K562 (cell line): ENCODE measurements at regions not wholly inside any gene's neighbourhood (a gene's known extent, or its start where the extent isn't known, plus 50 kb on each side); places are given as distances from the start of the nearest gene placed in this dataset.

Experiments
- ATAC-seq: fragments of 200-7000 bp; cut with Tn5 transposase; 3 replicates; pipeline ENCODE4 v1.9.1; 2020; ENCODE audit warnings: moderate library complexity
- BruUV-seq: library from RNA; stranded (reverse); fragments of 400-500 nt; replicated peaks from 2 replicates; lab custom pipeline; 2021; lab: Mats Ljungman, UMichigan
- CTCF ChIA-PET: fragments of 300-600 bp; formaldehyde crosslinking; extraction: SDS; loops from one replicate; lab custom pipeline; 2021; ENCODE audit warnings: low intra/inter-chr PET ratio; lab: Yijun Ruan, JAX
- POLR2A ChIA-PET: fragments of 300-600, 350-650 bp; sonication (Branson Sonifier 250); formaldehyde crosslinking; extraction: SDS; loops from one replicate; lab custom pipeline; 2021; ENCODE audit warnings: antibody characterized with exemption, inconsistent platforms; lab: Yijun Ruan, JAX
- DNase-seq, 4 experiments: peaks; one replicate each; pipeline versions ENCODE4 v3.0.0 to v3.0.0-alpha.2; 2011 to 2018; ENCODE audit warnings: low spot score in 3 of 4, mixed read lengths in 3 of 4; ENCODE audit errors: extremely low read depth in 1 of 4
- FAIRE-seq: peaks from 2 replicates; lab custom pipeline; 2011; peaks lifted over from hg19 to GRCh38; lab: Jason Lieb, UNC
- H2AFZ ChIP-seq: 2 replicates; pipeline ENCODE4 v1.6.0; 2011; ENCODE audit warnings: low read depth, low read length, control low read depth, inconsistent platforms
- H3K27ac ChIP-seq: fragments of 200-600 bp; 3 replicates; pipeline ENCODE4 v1.8.0; 2011; ENCODE audit warnings: low read depth, mild to moderate bottlenecking, control low read depth, inconsistent platforms, low read length, moderate library complexity, mixed read lengths; ENCODE audit errors: extremely low read depth
- H3K27me3 ChIP-seq, 2 experiments: fragments of 300-600 bp in 1 of 2; 2 replicates in 1 of 2; 3 replicates in 1 of 2; pipeline versions ENCODE4 v1.6.0 to v1.8.0; 2011; ENCODE audit warnings: inconsistent platforms in 2 of 2, low read length in 2 of 2, mild to moderate bottlenecking in 1 of 2, mixed read lengths in 1 of 2, moderate library complexity in 1 of 2; ENCODE audit not compliant: control insufficient read depth in 2 of 2, insufficient read depth in 2 of 2
- H3K36me3 ChIP-seq: fragments of 300-600 bp; 3 replicates; pipeline ENCODE4 v1.8.0; 2011; ENCODE audit warnings: mild to moderate bottlenecking, low read length, inconsistent platforms; ENCODE audit not compliant: control insufficient read depth, insufficient read depth
- H3K4me1 ChIP-seq, 2 experiments: fragments of 200-600 bp in 1 of 2; replicated peaks in 1 of 2; 2 replicates in 1 of 2; 3 replicates in 1 of 2; pipeline versions ENCODE4 v1.5.1 to v1.8.0; 2011; ENCODE audit warnings: inconsistent platforms in 2 of 2, low read length in 2 of 2, mild to moderate bottlenecking in 1 of 2, mixed read lengths in 1 of 2, moderate library complexity in 1 of 2; ENCODE audit not compliant: control insufficient read depth in 2 of 2, insufficient read depth in 2 of 2
- H3K4me2 ChIP-seq: 2 replicates; pipeline ENCODE4 v1.6.1; 2011; ENCODE audit warnings: low read length, control low read depth, inconsistent platforms, mixed read lengths; ENCODE audit not compliant: insufficient read depth
- H3K4me3 ChIP-seq: fragments of 200-600 bp; sonication (generic), shearing (Covaris generic); 2 replicates; pipeline ENCODE4 v1.5.1; 2016; ENCODE audit warnings: control low read depth, inconsistent platforms
- H3K79me2 ChIP-seq: fragments of 200-600 bp; 3 replicates; pipeline ENCODE4 v1.8.0; 2011; ENCODE audit warnings: low read length, inconsistent platforms; ENCODE audit not compliant: control insufficient read depth, insufficient read depth
- H3K9ac ChIP-seq, 2 experiments: 2 replicates each; pipeline versions ENCODE4 v1.6.0 to v1.6.1; 2011; ENCODE audit warnings: low read depth in 2 of 2, low read length in 2 of 2, control low read depth in 1 of 2, inconsistent platforms in 1 of 2, mild to moderate bottlenecking in 1 of 2, mixed read lengths in 1 of 2; ENCODE audit not compliant: insufficient read depth in 1 of 2
- H3K9me1 ChIP-seq: one replicate; pipeline ENCODE4 v1.6.0; 2011; ENCODE audit warnings: inconsistent platforms, mild to moderate bottlenecking, low read length, moderate library complexity; ENCODE audit not compliant: control insufficient read depth, insufficient read depth
- H3K9me3 ChIP-seq: replicated peaks from 2 replicates; pipeline ENCODE4 v1.5.1; 2011; ENCODE audit warnings: low read depth, low read length, inconsistent platforms; ENCODE audit not compliant: control insufficient read depth, insufficient read depth
- H4K20me1 ChIP-seq: replicated peaks from 2 replicates; pipeline ENCODE4 v1.6.1; 2011; ENCODE audit warnings: low read length, inconsistent platforms, mixed read lengths; ENCODE audit not compliant: control insufficient read depth, insufficient read depth
- CBX1 ChIP-seq: sonication (generic); IDR thresholded peaks from 2 replicates; pipeline ENCODE4 v1.6.1; 2016; ENCODE audit warnings: antibody characterized with exemption, low read depth, mild to moderate bottlenecking
- FOXK2 ChIP-seq, 2 experiments: fragments of 450-650 bp; IDR thresholded peaks in 1 of 2; conservative IDR thresholded peaks in 1 of 2; 2 replicates each; pipeline ENCODE4 v1.6.1; 2016; ENCODE audit warnings: low read depth in 2 of 2, mild to moderate bottlenecking in 1 of 2
- FOXM1 ChIP-seq, 2 experiments: fragments of 450-650 bp in 1 of 2; sonication (generic) in 1 of 2; formaldehyde crosslinking in 1 of 2; IDR thresholded peaks; 2 replicates each; pipeline versions ENCODE4 v1.6.1 to v1.9.0; 2017 to 2022; ENCODE audit warnings: low read depth in 2 of 2, mild to moderate bottlenecking in 2 of 2, missing genetic modification reagents in 1 of 2, moderate library complexity in 1 of 2
- HSF4 ChIP-seq: fragments of 250-450 bp; sonication (Bioruptor Pico); IDR thresholded peaks from 2 replicates; pipeline ENCODE4 v2.1.2; 2022; ENCODE audit warnings: mild to moderate bottlenecking, moderate library complexity, borderline replicate concordance
- RBFOX2 ChIP-seq: fragments of 200-400 bp; formaldehyde crosslinking; IDR thresholded peaks from 2 replicates; pipeline ENCODE4 v1.6.1; 2017; ENCODE audit warnings: low read depth, mild to moderate bottlenecking, low read length, moderate library complexity
- XRCC5 ChIP-seq: fragments of 200-400 bp; formaldehyde crosslinking; IDR thresholded peaks from 2 replicates; pipeline ENCODE4 v1.6.1; 2017; ENCODE audit warnings: low read depth, mild to moderate bottlenecking, low read length
- WGBS: fragments of 100-300 bp; shearing (Covaris generic); methylation state at CpG from one replicate; pipeline ENCODE4 v1.1.6; 2016; ENCODE audit warnings: low coverage, mixed read lengths; ENCODE audit not compliant: insufficient coverage; ENCODE audit errors: missing lambda C conversion rate; 5-methylcytosine and 5-hydroxymethylcytosine counted together
- in situ Hi-C: fragments of 300-500 bp; cut with MboI; formaldehyde crosslinking; loops from 4 replicates; pipeline ENCODE4 v1.15.0; 2018; ENCODE audit warnings: inconsistent platforms, mixed read lengths
- intact Hi-C: fragments of 100-400 bp; cut with micrococcal nuclease; formaldehyde crosslinking; loops from 2 replicates; pipeline ENCODE4 v1.14.2; 2022
- TF ChIP-seq, protein P1 (sequence below): sonication (generic); formaldehyde crosslinking; IDR thresholded peaks from 2 replicates; pipeline ENCODE4 v1.8.0; 2022; ENCODE audit warnings: mild to moderate bottlenecking, missing genetic modification reagents, borderline replicate concordance
- TF ChIP-seq, protein P2 (sequence below), 3 experiments: fragments of 200-800 bp in 1 of 3; fragments of 250-450 bp in 1 of 3; fragments of 450-650 bp in 1 of 3; sonication (Bioruptor Pico) in 1 of 3; sonication (Bioruptor generic) in 1 of 3; formaldehyde crosslinking in 1 of 3; IDR thresholded peaks; 2 replicates each; pipeline versions ENCODE4 v1.6.1 to v1.8.0; 2016 to 2022; ENCODE audit warnings: mild to moderate bottlenecking in 2 of 3, missing genetic modification characterization in 2 of 3, missing compliant biosample characterization in 1 of 3, moderate library complexity in 1 of 3
- TF ChIP-seq, protein P3 (sequence below): fragments of 450-650 bp; formaldehyde crosslinking; IDR thresholded peaks from 2 replicates; pipeline ENCODE4 v1.4.0; 2020; ENCODE audit warnings: mild to moderate bottlenecking, moderate library complexity
- TF ChIP-seq, protein P4 (sequence below): IDR thresholded peaks from 3 replicates; pipeline ENCODE4 v1.6.1; 2011; ENCODE audit warnings: borderline replicate concordance, mild to moderate bottlenecking, moderate library complexity; ENCODE audit not compliant: insufficient read length; ENCODE audit errors: extremely low read depth

DNA sequence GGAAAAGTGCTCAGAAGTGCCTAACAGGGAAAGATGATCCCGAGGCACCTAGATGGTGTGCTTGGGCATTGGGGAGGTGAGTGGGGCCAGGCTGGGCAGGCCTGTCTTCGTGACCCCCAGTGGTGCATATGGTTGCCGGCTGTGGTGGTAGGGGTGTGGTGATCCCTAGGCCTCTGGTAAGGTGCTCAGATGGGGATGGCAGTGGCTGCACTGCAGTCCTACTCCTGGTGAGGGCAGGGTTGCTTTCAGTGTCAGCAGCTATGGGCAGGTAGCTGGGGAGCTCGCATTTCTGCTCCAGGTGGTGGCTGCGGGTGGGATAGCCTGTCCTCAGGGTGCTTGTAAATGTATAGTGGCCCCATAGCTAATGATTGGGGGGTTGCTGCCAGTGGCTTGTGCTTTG, 154.0 kb downstream of the RAMP3 start:
- no peaks in the 10 kb centered on the region for H3K36me3 ChIP-seq
- FAIRE-seq = no peak
- no peaks in the 10 kb centered on the region for H3K27me3 ChIP-seq
- no peaks in the 10 kb centered on the region for H4K20me1 ChIP-seq
- no peak overlapping the region for H3K27ac ChIP-seq
- H3K4me1 ChIP-seq = no peaks in the 10 kb centered on the region
- intact Hi-C loops = no loop called here
- no peaks in the 10 kb centered on the region for H3K79me2 ChIP-seq
- BruUV-seq = no TSS peak
- H3K9ac ChIP-seq = no peak overlapping the region
- no peaks in the 10 kb centered on the region for H3K9me1 ChIP-seq
- no peak for ATAC-seq
- H3K9me3 ChIP-seq = no peaks in the 10 kb centered on the region
- no peak overlapping the region for H2AFZ ChIP-seq
- no peak overlapping the region for H3K4me2 ChIP-seq
- 9% methylated on average over 5 of the region's 5 CpGs for WGBS
- no peak for DNase-seq
- ChIA-PET CTCF (no interaction called here), POLR2A (interaction anchor here (0.6 kb wide), 1 partner anchor 10 kb away, joined by 3 read pairs; no protein-coding TSS in a partner anchor)
- in situ Hi-C loops = no loop called here
- no peak overlapping the region for H3K4me3 ChIP-seq
- TF ChIP-seq, protein P1, sequence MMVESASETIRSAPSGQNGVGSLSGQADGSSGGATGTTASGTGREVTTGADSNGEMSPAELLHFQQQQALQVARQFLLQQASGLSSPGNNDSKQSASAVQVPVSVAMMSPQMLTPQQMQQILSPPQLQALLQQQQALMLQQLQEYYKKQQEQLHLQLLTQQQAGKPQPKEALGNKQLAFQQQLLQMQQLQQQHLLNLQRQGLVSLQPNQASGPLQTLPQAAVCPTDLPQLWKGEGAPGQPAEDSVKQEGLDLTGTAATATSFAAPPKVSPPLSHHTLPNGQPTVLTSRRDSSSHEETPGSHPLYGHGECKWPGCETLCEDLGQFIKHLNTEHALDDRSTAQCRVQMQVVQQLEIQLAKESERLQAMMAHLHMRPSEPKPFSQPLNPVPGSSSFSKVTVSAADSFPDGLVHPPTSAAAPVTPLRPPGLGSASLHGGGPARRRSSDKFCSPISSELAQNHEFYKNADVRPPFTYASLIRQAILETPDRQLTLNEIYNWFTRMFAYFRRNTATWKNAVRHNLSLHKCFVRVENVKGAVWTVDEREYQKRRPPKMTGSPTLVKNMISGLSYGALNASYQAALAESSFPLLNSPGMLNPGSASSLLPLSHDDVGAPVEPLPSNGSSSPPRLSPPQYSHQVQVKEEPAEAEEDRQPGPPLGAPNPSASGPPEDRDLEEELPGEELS = no peak
- no peak for TF ChIP-seq RBFOX2
- TF ChIP-seq XRCC5 = no peak
- TF ChIP-seq FOXK2 (conservative IDR thresholded peaks at IDR 0.05 in 1 of 2, IDR thresholded peaks at IDR 0.05 in 1 of 2; ENCODE audit: low read depth in 2 of 2) = no peak
- TF ChIP-seq, protein P2, sequence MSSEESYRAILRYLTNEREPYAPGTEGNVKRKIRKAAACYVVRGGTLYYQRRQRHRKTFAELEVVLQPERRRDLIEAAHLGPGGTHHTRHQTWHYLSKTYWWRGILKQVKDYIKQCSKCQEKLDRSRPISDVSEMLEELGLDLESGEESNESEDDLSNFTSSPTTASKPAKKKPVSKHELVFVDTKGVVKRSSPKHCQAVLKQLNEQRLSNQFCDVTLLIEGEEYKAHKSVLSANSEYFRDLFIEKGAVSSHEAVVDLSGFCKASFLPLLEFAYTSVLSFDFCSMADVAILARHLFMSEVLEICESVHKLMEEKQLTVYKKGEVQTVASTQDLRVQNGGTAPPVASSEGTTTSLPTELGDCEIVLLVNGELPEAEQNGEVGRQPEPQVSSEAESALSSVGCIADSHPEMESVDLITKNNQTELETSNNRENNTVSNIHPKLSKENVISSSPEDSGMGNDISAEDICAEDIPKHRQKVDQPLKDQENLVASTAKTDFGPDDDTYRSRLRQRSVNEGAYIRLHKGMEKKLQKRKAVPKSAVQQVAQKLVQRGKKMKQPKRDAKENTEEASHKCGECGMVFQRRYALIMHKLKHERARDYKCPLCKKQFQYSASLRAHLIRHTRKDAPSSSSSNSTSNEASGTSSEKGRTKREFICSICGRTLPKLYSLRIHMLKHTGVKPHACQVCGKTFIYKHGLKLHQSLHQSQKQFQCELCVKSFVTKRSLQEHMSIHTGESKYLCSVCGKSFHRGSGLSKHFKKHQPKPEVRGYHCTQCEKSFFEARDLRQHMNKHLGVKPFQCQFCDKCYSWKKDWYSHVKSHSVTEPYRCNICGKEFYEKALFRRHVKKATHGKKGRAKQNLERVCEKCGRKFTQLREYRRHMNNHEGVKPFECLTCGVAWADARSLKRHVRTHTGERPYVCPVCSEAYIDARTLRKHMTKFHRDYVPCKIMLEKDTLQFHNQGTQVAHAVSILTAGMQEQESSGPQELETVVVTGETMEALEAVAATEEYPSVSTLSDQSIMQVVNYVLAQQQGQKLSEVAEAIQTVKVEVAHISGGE (CRISPR knock-in tag; IDR thresholded peaks at IDR 0.05) = no peak
- TF ChIP-seq CBX1 = no peak
- TF ChIP-seq, protein P3, sequence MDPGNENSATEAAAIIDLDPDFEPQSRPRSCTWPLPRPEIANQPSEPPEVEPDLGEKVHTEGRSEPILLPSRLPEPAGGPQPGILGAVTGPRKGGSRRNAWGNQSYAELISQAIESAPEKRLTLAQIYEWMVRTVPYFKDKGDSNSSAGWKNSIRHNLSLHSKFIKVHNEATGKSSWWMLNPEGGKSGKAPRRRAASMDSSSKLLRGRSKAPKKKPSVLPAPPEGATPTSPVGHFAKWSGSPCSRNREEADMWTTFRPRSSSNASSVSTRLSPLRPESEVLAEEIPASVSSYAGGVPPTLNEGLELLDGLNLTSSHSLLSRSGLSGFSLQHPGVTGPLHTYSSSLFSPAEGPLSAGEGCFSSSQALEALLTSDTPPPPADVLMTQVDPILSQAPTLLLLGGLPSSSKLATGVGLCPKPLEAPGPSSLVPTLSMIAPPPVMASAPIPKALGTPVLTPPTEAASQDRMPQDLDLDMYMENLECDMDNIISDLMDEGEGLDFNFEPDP (CRISPR knock-in tag) = no peak
- TF ChIP-seq, protein P4, sequence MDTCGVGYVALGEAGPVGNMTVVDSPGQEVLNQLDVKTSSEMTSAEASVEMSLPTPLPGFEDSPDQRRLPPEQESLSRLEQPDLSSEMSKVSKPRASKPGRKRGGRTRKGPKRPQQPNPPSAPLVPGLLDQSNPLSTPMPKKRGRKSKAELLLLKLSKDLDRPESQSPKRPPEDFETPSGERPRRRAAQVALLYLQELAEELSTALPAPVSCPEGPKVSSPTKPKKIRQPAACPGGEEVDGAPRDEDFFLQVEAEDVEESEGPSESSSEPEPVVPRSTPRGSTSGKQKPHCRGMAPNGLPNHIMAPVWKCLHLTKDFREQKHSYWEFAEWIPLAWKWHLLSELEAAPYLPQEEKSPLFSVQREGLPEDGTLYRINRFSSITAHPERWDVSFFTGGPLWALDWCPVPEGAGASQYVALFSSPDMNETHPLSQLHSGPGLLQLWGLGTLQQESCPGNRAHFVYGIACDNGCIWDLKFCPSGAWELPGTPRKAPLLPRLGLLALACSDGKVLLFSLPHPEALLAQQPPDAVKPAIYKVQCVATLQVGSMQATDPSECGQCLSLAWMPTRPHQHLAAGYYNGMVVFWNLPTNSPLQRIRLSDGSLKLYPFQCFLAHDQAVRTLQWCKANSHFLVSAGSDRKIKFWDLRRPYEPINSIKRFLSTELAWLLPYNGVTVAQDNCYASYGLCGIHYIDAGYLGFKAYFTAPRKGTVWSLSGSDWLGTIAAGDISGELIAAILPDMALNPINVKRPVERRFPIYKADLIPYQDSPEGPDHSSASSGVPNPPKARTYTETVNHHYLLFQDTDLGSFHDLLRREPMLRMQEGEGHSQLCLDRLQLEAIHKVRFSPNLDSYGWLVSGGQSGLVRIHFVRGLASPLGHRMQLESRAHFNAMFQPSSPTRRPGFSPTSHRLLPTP = no peak
- no peak for TF ChIP-seq HSF4 (CRISPR knock-in tag)
- TF ChIP-seq FOXM1 (IDR thresholded peaks at IDR 0.05; ENCODE audit: low read depth) = no peak
- no peak for TF ChIP-seq FOXM1 (CRISPR knock-in tag; IDR thresholded peaks at IDR 0.05; ENCODE audit: low read depth)
